Liver (tissue), 2 donors: ENCODE measurements at regions not wholly inside any gene's neighbourhood (a gene's known extent, or its start where the extent isn't known, plus 50 kb on each side); places are given as distances from the start of the nearest gene placed in this dataset.

ENCODE experiments used
- CTCF ChIP-seq: fragments of 150-350 bp; IDR thresholded peaks from 2 replicates; pipeline ENCODE4 v1.5.1; 2017; ENCODE audit warnings: improper control_type of control experiment, low read depth, low read length; ENCODE audit not compliant: missing input control
- MAX ChIP-seq: IDR thresholded peaks from 2 replicates; pipeline ENCODE4 v1.6.1; 2016; ENCODE audit warnings: antibody characterized with exemption
- donor health status: healthy.

DNA sequence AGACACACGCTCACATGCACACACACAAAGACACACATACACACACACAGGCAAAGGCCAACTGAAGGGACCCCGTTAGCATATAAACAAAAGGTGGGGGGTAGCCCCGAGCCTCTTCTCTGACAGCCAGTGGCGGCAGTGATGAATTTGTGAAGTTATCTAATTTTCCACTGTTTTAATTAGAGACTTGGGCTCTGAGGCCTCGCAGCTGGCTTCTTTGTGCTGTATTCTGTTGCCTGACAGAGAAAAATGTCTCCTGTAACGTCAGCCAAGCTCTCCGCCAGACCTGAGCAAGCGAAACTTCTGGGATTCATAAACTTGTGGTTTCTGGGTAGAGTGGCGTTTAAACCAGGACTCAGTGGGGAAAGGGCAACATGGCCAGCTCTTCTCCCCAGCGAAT is 113.9 kb upstream of the FOXF1 start:
- TF ChIP-seq CTCF (no peak), MAX (no peak)
